GM12878 (cell line): ENCODE measurements at regions not wholly inside any gene's neighbourhood (a gene's known extent, or its start where the extent isn't known, plus 50 kb on each side); places are given as distances from the start of the nearest gene placed in this dataset.

Experiments used
- ATAC-seq: fragments of 200-7000 bp; cut with Tn5 transposase; 3 replicates; pipeline ENCODE4 v1.9.1; 2020; ENCODE audit warnings: mild to moderate bottlenecking, moderate library complexity
- BruUV-seq: library from RNA; stranded (reverse); fragments of 400-500 nt; replicated peaks from 2 replicates; lab custom pipeline; 2021; lab: Mats Ljungman, UMichigan
- CTCF ChIA-PET: fragments of 300-600 bp; sonication (Branson Sonifier 250); formaldehyde crosslinking; extraction: SDS; loops from one replicate; lab custom pipeline; 2021; ENCODE audit warnings: inconsistent platforms; lab: Yijun Ruan, JAX
- POLR2A ChIA-PET: fragments of 350-600 bp; formaldehyde crosslinking; extraction: SDS; loops from one replicate; lab custom pipeline; 2021; ENCODE audit warnings: inconsistent platforms; lab: Charles Lee
- RAD21 ChIA-PET: fragments of 300-600 bp; sonication (Branson Sonifier 250); formaldehyde crosslinking; loops from one replicate; lab custom pipeline; 2023; ENCODE audit warnings: antibody characterized with exemption; ENCODE audit not compliant: unreplicated experiment; lab: Charles Lee
- SMC1A ChIA-PET: fragments of 300-600 bp; sonication (Branson Sonifier 250); formaldehyde crosslinking; loops from one replicate; lab custom pipeline; 2023; ENCODE audit not compliant: unreplicated experiment, uncharacterized antibody; lab: Charles Lee
- DNase-seq: peaks from one replicate; pipeline ENCODE4 v3.0.0-alpha.2; 2011; ENCODE audit warnings: low read depth, low spot score
- FAIRE-seq: peaks from 3 replicates; lab custom pipeline; 2011; peaks lifted over from hg19 to GRCh38; lab: Jason Lieb, UNC
- H2AFZ ChIP-seq: 2 replicates; pipeline ENCODE4 v1.6.0; 2011; ENCODE audit warnings: low read depth, low read length, control low read depth; ENCODE audit not compliant: control insufficient read depth
- H3K27ac ChIP-seq: 2 replicates; pipeline ENCODE4 v1.5.1; 2011; ENCODE audit warnings: control low read depth; ENCODE audit not compliant: control insufficient read depth, insufficient read depth
- H3K27me3 ChIP-seq, 2 experiments: replicated peaks in 1 of 2; 2 replicates each; pipeline versions ENCODE4 v1.6.0 to v1.6.1; 2011; ENCODE audit warnings: low read length in 1 of 2; ENCODE audit not compliant: control insufficient read depth in 2 of 2, insufficient read depth in 2 of 2
- H3K36me3 ChIP-seq, 2 experiments: 2 replicates each; pipeline ENCODE4 v1.5.1; 2011; ENCODE audit warnings: low read length in 1 of 2; ENCODE audit not compliant: control insufficient read depth in 2 of 2, insufficient read depth in 2 of 2
- H3K4me1 ChIP-seq: 2 replicates; pipeline ENCODE4 v1.6.1; 2011; ENCODE audit warnings: mild to moderate bottlenecking, low read length, moderate library complexity, mixed read lengths; ENCODE audit not compliant: control insufficient read depth, insufficient read depth
- H3K4me2 ChIP-seq: 2 replicates; pipeline ENCODE4 v1.6.0; 2011; ENCODE audit warnings: control low read depth; ENCODE audit not compliant: control insufficient read depth, insufficient read depth
- H3K4me3 ChIP-seq: fragments of 200-600 bp; sonication (generic); 2 replicates; pipeline ENCODE4 v1.5.1; 2016
- H3K79me2 ChIP-seq: 2 replicates; pipeline ENCODE4 v1.6.0; 2011; ENCODE audit warnings: low read length; ENCODE audit not compliant: control insufficient read depth, insufficient read depth
- H3K9ac ChIP-seq: 2 replicates; pipeline ENCODE4 v1.8.0; 2011; ENCODE audit warnings: low read length, control low read depth, mixed read lengths; ENCODE audit not compliant: control insufficient read depth, insufficient read depth
- H3K9me3 ChIP-seq: replicated peaks from 3 replicates; pipeline ENCODE4 v1.5.1; 2011; ENCODE audit warnings: mild to moderate bottlenecking, low read length; ENCODE audit not compliant: control insufficient read depth, insufficient read depth
- H4K20me1 ChIP-seq: 2 replicates; pipeline ENCODE4 v1.6.0; 2011; ENCODE audit not compliant: control insufficient read depth, insufficient read depth
- GATAD2B ChIP-seq: fragments of 450-650 bp; conservative IDR thresholded peaks from 2 replicates; pipeline ENCODE4 v1.6.1; 2017; ENCODE audit warnings: low read depth, mild to moderate bottlenecking, moderate library complexity
- HDGF ChIP-seq: fragments of 450-650 bp; IDR thresholded peaks from 2 replicates; pipeline ENCODE4 v1.6.1; 2016; ENCODE audit warnings: antibody characterized with exemption
- IRF4 ChIP-seq: IDR thresholded peaks from 2 replicates; pipeline ENCODE4 v1.6.1; 2011; ENCODE audit warnings: low read depth, low read length
- KLF5 ChIP-seq: fragments of 450-650 bp; IDR thresholded peaks from 2 replicates; pipeline ENCODE4 v1.6.1; 2014; ENCODE audit warnings: mild to moderate bottlenecking; ENCODE audit not compliant: partially characterized antibody
- PAX5 ChIP-seq: IDR thresholded peaks from 2 replicates; pipeline ENCODE4 v1.6.1; 2011; ENCODE audit warnings: low read depth, low read length, borderline replicate concordance
- POLR2A ChIP-seq: IDR thresholded peaks from 2 replicates; pipeline ENCODE4 v1.6.1; 2011; ENCODE audit warnings: low read depth, mild to moderate bottlenecking, low read length
- POU2F2 ChIP-seq: IDR thresholded peaks from 3 replicates; pipeline ENCODE4 v1.6.1; 2011; ENCODE audit warnings: low read depth, mild to moderate bottlenecking, low read length, borderline replicate concordance
- RELB ChIP-seq: fragments of 450-650 bp; IDR thresholded peaks from 2 replicates; pipeline ENCODE4 v1.6.1; 2017; ENCODE audit warnings: low read depth, mild to moderate bottlenecking, moderate library complexity
- SUPT20H ChIP-seq: IDR thresholded peaks from 2 replicates; pipeline ENCODE4 v1.6.1; 2011; ENCODE audit warnings: low read depth, mild to moderate bottlenecking, low read length, moderate library complexity, borderline replicate concordance; ENCODE audit not compliant: control insufficient read depth
- TBL1XR1 ChIP-seq: IDR thresholded peaks from 2 replicates; pipeline ENCODE4 v1.6.1; 2012; ENCODE audit warnings: low read depth, low read length, improper control_type of control experiment
- ZBTB33 ChIP-seq: fragments of 450-650 bp; IDR thresholded peaks from 2 replicates; pipeline ENCODE4 v1.6.1; 2017; ENCODE audit warnings: mild to moderate bottlenecking
- ZSCAN29 ChIP-seq: fragments of 450-650 bp; IDR thresholded peaks from 2 replicates; pipeline ENCODE4 v1.6.1; 2017; ENCODE audit warnings: mild to moderate bottlenecking, moderate library complexity
- WGBS: methylation state at CpG from one replicate; pipeline ENCODE4 v1.1.6; 2016; ENCODE audit warnings: low lambda C conversion rate; ENCODE audit not compliant: insufficient replicate concordance, insufficient coverage; ENCODE audit errors: missing lambda C conversion rate; 5-methylcytosine and 5-hydroxymethylcytosine counted together
- in situ Hi-C: fragments of 300-500 bp; cut with MboI; formaldehyde crosslinking; loops from 9 replicates; pipeline ENCODE4 v1.14.3; 2018; ENCODE audit warnings: mixed read lengths
- intact Hi-C: fragments of 100-400 bp; cut with micrococcal nuclease; formaldehyde crosslinking; loops from one replicate; pipeline ENCODE4 v1.14.2; 2022; ENCODE audit not compliant: unreplicated experiment

DNA sequence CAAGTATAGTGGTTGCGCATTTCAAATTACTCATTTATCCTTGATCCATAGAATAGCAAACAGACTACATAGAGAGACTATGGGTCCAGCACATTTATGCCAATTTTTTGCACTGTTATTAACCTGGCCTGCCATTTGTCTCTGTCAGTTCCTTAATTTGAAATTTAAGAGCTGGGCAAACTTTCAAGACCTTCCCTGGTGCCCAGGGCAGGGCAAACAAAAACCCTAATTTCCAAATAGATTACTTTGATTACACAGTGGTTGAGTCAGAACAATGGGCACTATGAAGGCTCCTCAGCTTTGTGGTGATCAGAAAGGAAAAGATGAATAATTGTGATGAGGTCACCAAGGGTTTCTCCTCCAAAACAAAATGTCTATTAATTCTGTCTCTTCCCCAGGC lies 80.6 kb downstream of the TNFSF18 start:
- ChIA-PET CTCF (no interaction called here), SMC1A (interaction anchor here (1.4 kb wide), 1 partner anchor 191 kb away, joined by 3 read pairs; no protein-coding TSS in a partner anchor), RAD21 (no interaction called here), POLR2A (no interaction called here)
- H3K9me3 ChIP-seq: no peaks in the 10 kb centered on the region
- 100% methylated on average over 1 of the region's 1 CpG for WGBS
- ATAC-seq (no peak), FAIRE-seq (no peak), DNase-seq (no peak)
- no peaks in the 10 kb centered on the region for H3K36me3 ChIP-seq
- BruUV-seq: no TSS peak
- TF ChIP-seq RELB: no peak
- TF ChIP-seq TBL1XR1: no peak
- no peak for TF ChIP-seq IRF4
- no peak for TF ChIP-seq ZSCAN29
- TF ChIP-seq POLR2A: no peak
- TF ChIP-seq PAX5: no peak
- TF ChIP-seq SUPT20H: no peak
- no peak for TF ChIP-seq KLF5
- TF ChIP-seq POU2F2: no peak
- TF ChIP-seq HDGF: no peak
- TF ChIP-seq GATAD2B: no peak
- TF ChIP-seq ZBTB33: no peak
- intact Hi-C loops: no loop called here
- H3K4me2 ChIP-seq: no peak overlapping the region
- in situ Hi-C loops: no loop called here
- H3K9ac ChIP-seq: no peak overlapping the region
- no peak overlapping the region for H3K27ac ChIP-seq
- no peaks in the 10 kb centered on the region for H3K79me2 ChIP-seq
- no peak overlapping the region for H3K4me3 ChIP-seq
- no peak overlapping the region for H2AFZ ChIP-seq
- H3K27me3 ChIP-seq: peaks cover 2% of the 10 kb centered on the region in 2 experiments; a peak in 2 of 4 replicates
- no peaks in the 10 kb centered on the region for H3K4me1 ChIP-seq
- H4K20me1 ChIP-seq: no peaks in the 10 kb centered on the region
